ENCODE measurements at regions not wholly inside any gene's neighbourhood (a gene's known extent, or its start where the extent isn't known, plus 50 kb on each side); places are given as distances from the start of the nearest gene placed in this dataset.

- H3K27ac Mint-ChIP-seq: no peak overlapping the region
- H3K4me1 ChIP-seq (ENCODE audit: insufficient read depth): peaks cover 14% of the 10 kb centered on the region
- no peak for DNase-seq (ENCODE audit: low spot score)
Observed at GRCh38 chr6:113556775-113557174, 300.4 kb upstream of the MARCKS start.

GRCh38 chr6:113558431-113558830 lies 298.7 kb upstream of the MARCKS start:
- Histone ChIP-seq H4K20me1 (replicated peaks; ENCODE audit: insufficient read depth) (no peaks in the 10 kb centered on the region), H3K79me2 (replicated peaks; ENCODE audit: insufficient read depth) (no peaks in the 10 kb centered on the region), H3K4me1 (ENCODE audit: insufficient read depth) (peaks cover 14% of the 10 kb centered on the region), H3K9me2 (ENCODE audit: insufficient read depth) (no peaks in the 10 kb centered on the region), H3K27ac (ENCODE audit: low read depth) (no peak overlapping the region), H2AFZ (no peak overlapping the region), H3K4me2 (no peak overlapping the region), H3K36me3 (ENCODE audit: insufficient read depth) (no peaks in the 10 kb centered on the region), H3K4me3 (no peak overlapping the region), H3F3A (replicated peaks; ENCODE audit: low read depth) (no peaks in the 10 kb centered on the region), H3K27me3 (ENCODE audit: insufficient read depth) (no peaks in the 10 kb centered on the region)
- H3K27ac Mint-ChIP-seq: no peak overlapping the region
- H3K36me3 Mint-ChIP-seq (ENCODE audit: low read depth): no peaks in the 10 kb centered on the region
- peaks cover 6% of the 10 kb centered on the region for H3K27me3 Mint-ChIP-seq (ENCODE audit: insufficient read depth, low read depth, poor library complexity)
- H3K4me1 Mint-ChIP-seq: peaks cover 30% of the 10 kb centered on the region
- no peaks in the 10 kb centered on the region for H3K9me3 Mint-ChIP-seq
- no peak overlapping the region for H3K4me3 Mint-ChIP-seq
- DNase-seq (ENCODE audit: low spot score) (no peak), ATAC-seq (no peak)
- TF ChIP-seq STAT1 (IDR thresholded peaks at IDR 0.05; ENCODE audit: unreplicated experiment): no peak

More at GRCh38 chr6:113556775-113557174, 300.4 kb upstream of the MARCKS start:
- Histone ChIP-seq H2AFZ (no peak overlapping the region), H3K4me2 (no peak overlapping the region), H3K36me3 (ENCODE audit: insufficient read depth) (no peaks in the 10 kb centered on the region), H3F3A (replicated peaks; ENCODE audit: low read depth) (no peaks in the 10 kb centered on the region), H3K79me2 (replicated peaks; ENCODE audit: insufficient read depth) (no peaks in the 10 kb centered on the region), H4K20me1 (replicated peaks; ENCODE audit: insufficient read depth) (no peaks in the 10 kb centered on the region), H3K9me2 (ENCODE audit: insufficient read depth) (no peaks in the 10 kb centered on the region), H3K27me3 (ENCODE audit: insufficient read depth) (no peaks in the 10 kb centered on the region), H3K27ac (ENCODE audit: low read depth) (no peak overlapping the region), H3K4me3 (no peak overlapping the region)
- ATAC-seq: no peak
- Mint-ChIP-seq H3K4me1 (peaks cover 20% of the 10 kb centered on the region), H3K36me3 (ENCODE audit: low read depth) (no peaks in the 10 kb centered on the region), H3K27me3 (ENCODE audit: insufficient read depth, low read depth, poor library complexity) (peaks cover 2% of the 10 kb centered on the region), H3K4me3 (no peak overlapping the region), H3K9me3 (no peaks in the 10 kb centered on the region)
- TF ChIP-seq JUNB (IDR thresholded peaks at IDR 0.05; ENCODE audit: unreplicated experiment) (no peak), POLR2AphosphoS5 (IDR thresholded peaks at IDR 0.05; ENCODE audit: low read depth) (no peak), REST (IDR thresholded peaks at IDR 0.05; ENCODE audit: unreplicated experiment) (no peak), EZH2 (IDR thresholded peaks at IDR 0.05; ENCODE audit: low read depth, unreplicated experiment) (no peak)

GRCh38 chr6:113558966-113559365 lies 298.2 kb upstream of the MARCKS start:
- Mint-ChIP-seq H3K4me1 (peaks cover 30% of the 10 kb centered on the region), H3K4me3 (no peak overlapping the region), H3K36me3 (ENCODE audit: low read depth) (no peaks in the 10 kb centered on the region), H3K27ac (no peak overlapping the region), H3K27me3 (ENCODE audit: insufficient read depth, low read depth, poor library complexity) (peaks cover 6% of the 10 kb centered on the region), H3K9me3 (no peaks in the 10 kb centered on the region)
- H3F3A ChIP-seq (replicated peaks; ENCODE audit: low read depth): no peaks in the 10 kb centered on the region
- no peak overlapping the region for H3K27ac ChIP-seq (ENCODE audit: low read depth)
- H3K9me2 ChIP-seq (ENCODE audit: insufficient read depth): no peaks in the 10 kb centered on the region
- 0 out of 2 replicates have a peak overlapping the region, but pooled peaks have one; percentile 34 for H3K4me2 ChIP-seq
- H2AFZ ChIP-seq: no peak overlapping the region
- H3K79me2 ChIP-seq (replicated peaks; ENCODE audit: insufficient read depth): no peaks in the 10 kb centered on the region
- H3K27me3 ChIP-seq (ENCODE audit: insufficient read depth): no peaks in the 10 kb centered on the region
- no peaks in the 10 kb centered on the region for H4K20me1 ChIP-seq (replicated peaks; ENCODE audit: insufficient read depth)
- H3K36me3 ChIP-seq (ENCODE audit: insufficient read depth): no peaks in the 10 kb centered on the region
- DNase-seq (ENCODE audit: low spot score) (no peak), ATAC-seq (no peak)
- no peak overlapping the region for H3K4me3 ChIP-seq
- H3K4me1 ChIP-seq (ENCODE audit: insufficient read depth): peaks cover 14% of the 10 kb centered on the region
- TF ChIP-seq NANOG (IDR thresholded peaks at IDR 0.05; ENCODE audit: borderline replicate concordance) (no peak), STAT1 (IDR thresholded peaks at IDR 0.05; ENCODE audit: unreplicated experiment) (no peak), ZNF114 (CRISPR knock-in tag; IDR thresholded peaks at IDR 0.05) (no peak), EZH2phosphoT487 (IDR thresholded peaks at IDR 0.05; ENCODE audit: unreplicated experiment) (no peak), JUNB (IDR thresholded peaks at IDR 0.05; ENCODE audit: unreplicated experiment) (no peak), REST (IDR thresholded peaks at IDR 0.05; ENCODE audit: unreplicated experiment) (no peak)
